Epithelial cell of proximal tubule (primary cell): ENCODE measurements at regions not wholly inside any gene's neighbourhood (a gene's known extent, or its start where the extent isn't known, plus 50 kb on each side); places are given as distances from the start of the nearest gene placed in this dataset.

Source experiments
- DNase-seq: peaks from one replicate; pipeline ENCODE4 v3.0.0-alpha.2; 2011; ENCODE audit warnings: low read depth
- H3K4me3 ChIP-seq: 2 replicates; pipeline ENCODE4 v1.5.1; 2011; ENCODE audit warnings: low read depth, mild to moderate bottlenecking, low read length
- CTCF ChIP-seq: conservative IDR thresholded peaks from 2 replicates; pipeline ENCODE4 v1.5.1; 2012; ENCODE audit warnings: low read depth, mild to moderate bottlenecking, low read length

- no peak for TF ChIP-seq CTCF
- H3K4me3 ChIP-seq = no peak overlapping the region
- peak; percentile 56 for DNase-seq
These were observed 200.1 kb downstream of the KCNJ2 start for GRCh38 chr17:70369391-70369790.

- TF ChIP-seq CTCF = no peak
- H3K4me3 ChIP-seq = no peak overlapping the region
- no peak for DNase-seq
These were observed 201.5 kb downstream of the KCNJ2 start for GRCh38 chr17:70370816-70371215.

GRCh38 chr17:70373369-70373768, 204.0 kb downstream of the KCNJ2 start:
- TF ChIP-seq CTCF = no peak
- DNase-seq = no peak
- no peak overlapping the region for H3K4me3 ChIP-seq

- DNase-seq = no peak
- no peak overlapping the region for H3K4me3 ChIP-seq
- TF ChIP-seq CTCF = no peak
These were observed 205.2 kb downstream of the KCNJ2 start for GRCh38 chr17:70374496-70374895.

GRCh38 chr17:70375406-70375805, 206.1 kb downstream of the KCNJ2 start:
- no peak for DNase-seq
- no peak for TF ChIP-seq CTCF
- no peak overlapping the region for H3K4me3 ChIP-seq

GRCh38 chr17:70375813-70376770, 206.8 kb downstream of the KCNJ2 start:
- no peak for TF ChIP-seq CTCF
- no peak for DNase-seq
- no peak overlapping the region for H3K4me3 ChIP-seq

GRCh38 chr17:70377654-70378053, 208.3 kb downstream of the KCNJ2 start:
- no peak overlapping the region for H3K4me3 ChIP-seq
- no peak for TF ChIP-seq CTCF
- no peak for DNase-seq
